Stomach (tissue), 8 donors: ENCODE measurements at regions not wholly inside any gene's neighbourhood (a gene's known extent, or its start where the extent isn't known, plus 50 kb on each side); places are given as distances from the start of the nearest gene placed in this dataset.

Experiments
- DNase-seq, 2 donors: peaks; one replicate each; pipeline versions ENCODE4 v3.0.0 to v3.0.0-alpha.2; 2013 to 2019
- H3K27ac ChIP-seq, 5 donors: fragments of 200-600 bp in 4 of 5; sonication (generic) in 4 of 5; one replicate each; pipeline ENCODE4 v1.5.1; 2013 to 2019; ENCODE audit warnings: mild to moderate bottlenecking in 1 of 5, moderate library complexity in 1 of 5
- H3K27me3 ChIP-seq, 3 donors: fragments of 200-600 bp; sonication (generic); one replicate each; pipeline ENCODE4 v1.5.1; 2017 to 2019; ENCODE audit warnings: mixed run types in 1 of 3
- H3K36me3 ChIP-seq, 4 donors: fragments of 200-600 bp; sonication (generic); 1 replicate in 3 of 4; 2 replicates in 1 of 4; pipeline ENCODE4 v1.5.1; 2016 to 2019
- H3K4me1 ChIP-seq, 4 donors: fragments of 200-600 bp; sonication (generic); one replicate each; pipeline ENCODE4 v1.5.1; 2016 to 2019
- H3K4me3 ChIP-seq, 4 donors: fragments of 200-600 bp; sonication (generic) in 3 of 4; one replicate each; pipeline ENCODE4 v1.5.1; 2016 to 2019; ENCODE audit warnings: mild to moderate bottlenecking in 1 of 4
- H3K9me3 ChIP-seq, 4 donors: fragments of 200-600 bp; sonication (generic); one replicate each; pipeline ENCODE4 v1.5.1; 2016 to 2019
- EP300 ChIP-seq: sonication (generic); formaldehyde crosslinking; IDR thresholded peaks from one replicate; pipeline ENCODE4 v1.6.1; 2017; ENCODE audit warnings: antibody characterized with exemption
- POLR2A ChIP-seq, 4 donors: fragments of 450-650 bp; IDR thresholded peaks; one replicate each; pipeline ENCODE4 v1.6.1; 2016; ENCODE audit warnings: antibody characterized with exemption in 4 of 4, control low read depth in 2 of 4, mild to moderate bottlenecking in 1 of 4, moderate library complexity in 1 of 4
- POLR2AphosphoS5 ChIP-seq, 3 donors: sonication (generic); formaldehyde crosslinking; IDR thresholded peaks; one replicate each; pipeline ENCODE4 v1.6.1; 2016; ENCODE audit warnings: antibody characterized with exemption in 3 of 3
- WGBS, 5 donors: extraction: QIAGEN DNeasy Blood & Tissue Kit in 3 of 5; methylation state at CpG; one replicate each; pipeline versions ENCODE4 v1.1.5 to v1.1.7; 2013 to 2018; 5-methylcytosine and 5-hydroxymethylcytosine counted together
- intact Hi-C: fragments of 100-400 bp; cut with DNase I; formaldehyde crosslinking; loops from one replicate; pipeline ENCODE4 v1.15.1; 2023; ENCODE audit warnings: low total_unique reads
- TF ChIP-seq, protein P1 (sequence below), 7 experiments: fragments of 450-650 bp in 4 of 7; fragments of 200-600 bp in 3 of 7; sonication (generic) in 3 of 7; IDR thresholded peaks; one replicate each; pipeline ENCODE4 v1.5.1; 2016 to 2019; ENCODE audit warnings: antibody characterized with exemption in 7 of 7, control low read depth in 2 of 7, mild to moderate bottlenecking in 1 of 7
- donor health status: healthy with polysubstance abuse.
- donor health status: Bipolar disorder and iron deficiency.
- donor health status: healthy.

DNA sequence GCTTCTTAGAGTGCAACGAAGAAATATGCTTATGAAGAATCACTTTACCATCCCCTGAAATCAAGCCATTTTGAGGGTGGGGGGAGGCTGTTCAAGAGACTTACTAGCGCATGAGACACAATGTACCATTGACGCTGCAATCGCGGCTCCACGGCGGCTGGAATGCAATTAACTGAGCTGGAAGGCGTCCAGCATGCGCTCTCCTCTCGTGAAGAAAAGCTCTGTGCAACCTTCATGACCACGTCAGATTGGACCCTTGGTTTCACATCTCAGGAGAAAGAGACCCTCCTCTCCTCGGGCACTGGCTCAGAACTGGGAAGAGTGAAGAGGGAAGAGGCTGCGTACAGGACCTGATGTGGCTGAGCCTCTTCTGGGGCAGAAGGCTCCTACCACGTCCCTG is 138.5 kb upstream of the IRX2 start:
- Histone ChIP-seq H3K4me3 (no peak overlapping the region), H3K27ac (no peak overlapping the region), H3K9me3 (no peaks in the 10 kb centered on the region), H3K4me1 (no peaks in the 10 kb centered on the region), H3K27me3 (no peaks in the 10 kb centered on the region), H3K36me3 (no peaks in the 10 kb centered on the region)
- intact Hi-C loops = no loop called here
- TF ChIP-seq, protein P1, sequence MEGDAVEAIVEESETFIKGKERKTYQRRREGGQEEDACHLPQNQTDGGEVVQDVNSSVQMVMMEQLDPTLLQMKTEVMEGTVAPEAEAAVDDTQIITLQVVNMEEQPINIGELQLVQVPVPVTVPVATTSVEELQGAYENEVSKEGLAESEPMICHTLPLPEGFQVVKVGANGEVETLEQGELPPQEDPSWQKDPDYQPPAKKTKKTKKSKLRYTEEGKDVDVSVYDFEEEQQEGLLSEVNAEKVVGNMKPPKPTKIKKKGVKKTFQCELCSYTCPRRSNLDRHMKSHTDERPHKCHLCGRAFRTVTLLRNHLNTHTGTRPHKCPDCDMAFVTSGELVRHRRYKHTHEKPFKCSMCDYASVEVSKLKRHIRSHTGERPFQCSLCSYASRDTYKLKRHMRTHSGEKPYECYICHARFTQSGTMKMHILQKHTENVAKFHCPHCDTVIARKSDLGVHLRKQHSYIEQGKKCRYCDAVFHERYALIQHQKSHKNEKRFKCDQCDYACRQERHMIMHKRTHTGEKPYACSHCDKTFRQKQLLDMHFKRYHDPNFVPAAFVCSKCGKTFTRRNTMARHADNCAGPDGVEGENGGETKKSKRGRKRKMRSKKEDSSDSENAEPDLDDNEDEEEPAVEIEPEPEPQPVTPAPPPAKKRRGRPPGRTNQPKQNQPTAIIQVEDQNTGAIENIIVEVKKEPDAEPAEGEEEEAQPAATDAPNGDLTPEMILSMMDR (IDR thresholded peaks at IDR 0.05) = no peak
- TF ChIP-seq EP300 (no peak), POLR2A (IDR thresholded peaks at IDR 0.05) (no peak), POLR2AphosphoS5 (IDR thresholded peaks at IDR 0.05) (no peak)
- DNase-seq = peak in 1 of 2 donors; percentile 14
- 85 to 91% (median 89%) methylated on average over 14 of the region's 14 CpGs for WGBS, 5 donors

DNA sequence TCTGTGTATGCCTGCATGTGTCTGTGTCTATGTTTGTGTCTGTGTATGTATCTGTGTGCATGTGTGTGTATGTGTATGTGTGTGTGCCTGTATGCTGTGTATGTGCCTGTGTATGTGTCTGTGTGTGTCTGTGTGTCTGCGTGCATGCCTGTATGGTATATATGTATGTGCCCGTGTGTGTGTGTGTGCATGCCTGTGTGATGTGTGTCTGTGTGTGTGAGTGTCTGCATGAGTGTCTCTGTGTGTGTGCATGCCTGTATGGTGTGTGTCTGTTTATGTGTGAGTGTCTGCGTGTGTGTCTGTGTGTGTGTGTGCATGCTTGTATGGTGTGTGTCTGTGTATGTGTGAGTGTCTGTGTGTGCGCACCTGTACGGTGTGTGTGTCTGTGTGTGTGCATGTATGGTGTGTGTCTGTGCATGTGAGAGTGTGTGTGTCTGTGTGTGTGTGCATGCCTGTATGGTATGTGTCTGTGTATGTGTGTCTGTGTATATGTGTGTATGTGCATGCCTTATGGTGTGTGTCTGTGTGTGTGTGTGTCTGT is 137.1 kb upstream of the IRX2 start:
- intact Hi-C loops = no loop called here
- H3K27me3 ChIP-seq = no peaks in the 10 kb centered on the region
- H3K27ac ChIP-seq = no peak overlapping the region

DNA sequence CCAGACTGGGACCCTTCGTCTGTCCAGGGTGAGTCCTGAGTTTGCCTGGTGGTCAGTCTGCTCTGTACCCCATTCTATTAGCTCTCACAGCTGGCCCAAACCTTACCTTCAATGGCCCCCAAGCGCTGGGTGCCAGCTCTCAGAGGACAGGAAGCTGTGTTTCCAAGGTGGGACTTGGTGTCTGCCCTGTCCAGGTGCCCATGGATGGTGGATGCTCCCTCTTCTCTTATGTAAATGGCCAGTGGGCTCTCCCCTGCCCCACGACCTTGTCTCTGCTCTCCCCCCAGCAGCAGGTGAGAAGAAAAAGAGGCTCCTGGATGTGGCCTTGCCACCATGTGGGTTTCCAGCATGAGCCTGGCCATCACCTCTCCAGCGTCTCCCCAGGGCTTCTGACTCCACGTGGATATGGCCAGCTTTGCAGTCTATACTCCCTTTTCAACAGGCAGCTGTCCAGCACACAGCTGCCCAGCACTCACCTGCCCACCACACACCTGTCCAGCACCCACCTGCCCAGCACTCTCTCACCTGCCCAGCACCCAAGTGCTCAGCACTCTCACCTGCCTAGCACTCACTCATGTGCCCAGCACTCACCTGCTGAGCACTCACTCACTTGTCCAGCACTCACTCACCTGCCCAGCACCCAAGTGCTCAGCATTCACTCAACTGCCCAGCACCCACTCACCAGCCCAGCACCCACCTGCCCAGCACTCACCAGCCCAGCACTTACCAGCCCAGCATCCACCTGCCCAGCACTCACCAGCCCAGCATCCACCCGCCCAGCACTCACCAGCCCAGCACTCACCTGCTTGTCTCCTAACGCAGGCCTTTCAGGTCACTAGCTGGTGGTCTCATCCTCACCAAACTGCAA is 136.2 kb upstream of the IRX2 start:
- TF ChIP-seq POLR2AphosphoS5 (IDR thresholded peaks at IDR 0.05) = no peak
- TF ChIP-seq EP300 = no peak
- no peak for TF ChIP-seq POLR2A (IDR thresholded peaks at IDR 0.05)
- TF ChIP-seq, protein P1 (IDR thresholded peaks at IDR 0.05) = no peak
- H3K4me1 ChIP-seq = no peaks in the 10 kb centered on the region

More for the DNA sequence above, 137.1 kb upstream of the IRX2 start:
- no peaks in the 10 kb centered on the region for H3K4me1 ChIP-seq
- H3K36me3 ChIP-seq = no peaks in the 10 kb centered on the region
- 86 to 97% (median 92%) methylated on average over 5 of the region's 5 CpGs for WGBS, 5 donors
- H3K9me3 ChIP-seq = no peaks in the 10 kb centered on the region
- TF ChIP-seq EP300 (no peak), POLR2AphosphoS5 (IDR thresholded peaks at IDR 0.05) (no peak)
- TF ChIP-seq, protein P1 (IDR thresholded peaks at IDR 0.05) = no peak
- H3K4me3 ChIP-seq = no peak overlapping the region
- no peak for DNase-seq

DNA sequence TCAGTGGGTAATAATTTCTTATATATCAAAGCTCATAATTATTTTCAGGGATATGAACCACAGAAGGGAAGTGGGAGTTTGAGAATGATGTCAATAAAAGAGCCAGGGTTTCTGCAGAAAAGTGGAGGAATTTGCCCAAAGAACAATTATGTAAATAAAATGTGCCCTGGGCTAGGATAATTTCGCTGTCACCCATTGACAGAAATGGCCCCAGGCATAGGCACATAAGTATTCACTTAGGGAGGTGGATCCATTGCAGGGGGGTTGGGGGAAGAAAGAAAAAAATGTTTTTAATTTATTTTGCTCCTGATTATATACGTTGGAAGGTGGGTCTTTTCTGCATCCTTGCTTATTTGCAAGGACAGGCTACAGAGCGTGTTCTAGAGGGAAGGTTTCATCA is 135.1 kb upstream of the IRX2 start:
- WGBS, 5 donors = 53 to 79% (median 67%) methylated on average over 3 of the region's 3 CpGs
- H3K36me3 ChIP-seq = no peaks in the 10 kb centered on the region
- no peaks in the 10 kb centered on the region for H3K27me3 ChIP-seq
- H3K9me3 ChIP-seq = no peaks in the 10 kb centered on the region
- H3K4me3 ChIP-seq = no peak overlapping the region
- no peak for DNase-seq
- no peaks in the 10 kb centered on the region for H3K4me1 ChIP-seq
- no peak overlapping the region for H3K27ac ChIP-seq
- intact Hi-C loops = no loop called here
- TF ChIP-seq POLR2AphosphoS5 (IDR thresholded peaks at IDR 0.05) (no peak), POLR2A (IDR thresholded peaks at IDR 0.05) (no peak), EP300 (no peak)
- TF ChIP-seq, protein P1 (IDR thresholded peaks at IDR 0.05) = no peak

More for the DNA sequence above, 136.2 kb upstream of the IRX2 start:
- Histone ChIP-seq H3K36me3 (no peaks in the 10 kb centered on the region), H3K27ac (no peak overlapping the region), H3K27me3 (no peaks in the 10 kb centered on the region), H3K4me3 (no peak overlapping the region), H3K9me3 (no peaks in the 10 kb centered on the region)
- WGBS, 5 donors = 70 to 79% (median 72%) methylated on average over 6 to 7 of the region's 7 CpGs
- DNase-seq = peak in 1 of 2 donors; percentile 18
- intact Hi-C loops = no loop called here
